K562 (cell line): ENCODE measurements at regions not wholly inside any gene's neighbourhood (a gene's known extent, or its start where the extent isn't known, plus 50 kb on each side); places are given as distances from the start of the nearest gene placed in this dataset.

ENCODE experiments used
- ATAC-seq: fragments of 200-7000 bp; cut with Tn5 transposase; 3 replicates; pipeline ENCODE4 v1.9.1; 2020; ENCODE audit warnings: moderate library complexity
- BruUV-seq: library from RNA; stranded (reverse); fragments of 400-500 nt; replicated peaks from 2 replicates; lab custom pipeline; 2021; lab: Mats Ljungman, UMichigan
- CTCF ChIA-PET: fragments of 300-600 bp; formaldehyde crosslinking; extraction: SDS; loops from one replicate; lab custom pipeline; 2021; ENCODE audit warnings: low intra/inter-chr PET ratio; lab: Yijun Ruan, JAX
- POLR2A ChIA-PET: fragments of 300-600, 350-650 bp; sonication (Branson Sonifier 250); formaldehyde crosslinking; extraction: SDS; loops from one replicate; lab custom pipeline; 2021; ENCODE audit warnings: antibody characterized with exemption, inconsistent platforms; lab: Yijun Ruan, JAX
- DNase-seq, 4 experiments: peaks; one replicate each; pipeline versions ENCODE4 v3.0.0 to v3.0.0-alpha.2; 2011 to 2018; ENCODE audit warnings: low spot score in 3 of 4, mixed read lengths in 3 of 4; ENCODE audit errors: extremely low read depth in 1 of 4
- FAIRE-seq: peaks from 2 replicates; lab custom pipeline; 2011; peaks lifted over from hg19 to GRCh38; lab: Jason Lieb, UNC
- H2AFZ ChIP-seq: 2 replicates; pipeline ENCODE4 v1.6.0; 2011; ENCODE audit warnings: low read depth, low read length, control low read depth, inconsistent platforms
- H3K27ac ChIP-seq: fragments of 200-600 bp; 3 replicates; pipeline ENCODE4 v1.8.0; 2011; ENCODE audit warnings: low read depth, mild to moderate bottlenecking, control low read depth, inconsistent platforms, low read length, moderate library complexity, mixed read lengths; ENCODE audit errors: extremely low read depth
- H3K27me3 ChIP-seq, 2 experiments: fragments of 300-600 bp in 1 of 2; 2 replicates in 1 of 2; 3 replicates in 1 of 2; pipeline versions ENCODE4 v1.6.0 to v1.8.0; 2011; ENCODE audit warnings: inconsistent platforms in 2 of 2, low read length in 2 of 2, mild to moderate bottlenecking in 1 of 2, mixed read lengths in 1 of 2, moderate library complexity in 1 of 2; ENCODE audit not compliant: control insufficient read depth in 2 of 2, insufficient read depth in 2 of 2
- H3K36me3 ChIP-seq: fragments of 300-600 bp; 3 replicates; pipeline ENCODE4 v1.8.0; 2011; ENCODE audit warnings: mild to moderate bottlenecking, low read length, inconsistent platforms; ENCODE audit not compliant: control insufficient read depth, insufficient read depth
- H3K4me1 ChIP-seq, 2 experiments: fragments of 200-600 bp in 1 of 2; replicated peaks in 1 of 2; 2 replicates in 1 of 2; 3 replicates in 1 of 2; pipeline versions ENCODE4 v1.5.1 to v1.8.0; 2011; ENCODE audit warnings: inconsistent platforms in 2 of 2, low read length in 2 of 2, mild to moderate bottlenecking in 1 of 2, mixed read lengths in 1 of 2, moderate library complexity in 1 of 2; ENCODE audit not compliant: control insufficient read depth in 2 of 2, insufficient read depth in 2 of 2
- H3K4me2 ChIP-seq: 2 replicates; pipeline ENCODE4 v1.6.1; 2011; ENCODE audit warnings: low read length, control low read depth, inconsistent platforms, mixed read lengths; ENCODE audit not compliant: insufficient read depth
- H3K4me3 ChIP-seq: fragments of 200-600 bp; sonication (generic), shearing (Covaris generic); 2 replicates; pipeline ENCODE4 v1.5.1; 2016; ENCODE audit warnings: control low read depth, inconsistent platforms
- H3K79me2 ChIP-seq: fragments of 200-600 bp; 3 replicates; pipeline ENCODE4 v1.8.0; 2011; ENCODE audit warnings: low read length, inconsistent platforms; ENCODE audit not compliant: control insufficient read depth, insufficient read depth
- H3K9ac ChIP-seq, 2 experiments: 2 replicates each; pipeline versions ENCODE4 v1.6.0 to v1.6.1; 2011; ENCODE audit warnings: low read depth in 2 of 2, low read length in 2 of 2, control low read depth in 1 of 2, inconsistent platforms in 1 of 2, mild to moderate bottlenecking in 1 of 2, mixed read lengths in 1 of 2; ENCODE audit not compliant: insufficient read depth in 1 of 2
- H3K9me1 ChIP-seq: one replicate; pipeline ENCODE4 v1.6.0; 2011; ENCODE audit warnings: inconsistent platforms, mild to moderate bottlenecking, low read length, moderate library complexity; ENCODE audit not compliant: control insufficient read depth, insufficient read depth
- H3K9me3 ChIP-seq: replicated peaks from 2 replicates; pipeline ENCODE4 v1.5.1; 2011; ENCODE audit warnings: low read depth, low read length, inconsistent platforms; ENCODE audit not compliant: control insufficient read depth, insufficient read depth
- H4K20me1 ChIP-seq: replicated peaks from 2 replicates; pipeline ENCODE4 v1.6.1; 2011; ENCODE audit warnings: low read length, inconsistent platforms, mixed read lengths; ENCODE audit not compliant: control insufficient read depth, insufficient read depth
- ARNT ChIP-seq, 2 experiments: fragments of 450-650 bp; IDR thresholded peaks; 2 replicates each; pipeline ENCODE4 v1.6.1; 2016; ENCODE audit warnings: mild to moderate bottlenecking in 1 of 2
- FOXA3 ChIP-seq, 2 experiments: fragments of 450-650 bp in 1 of 2; sonication (generic) in 1 of 2; formaldehyde crosslinking; IDR thresholded peaks in 1 of 2; conservative IDR thresholded peaks in 1 of 2; 2 replicates each; pipeline versions ENCODE4 v1.4.0 to v1.8.0; 2020 to 2022; ENCODE audit warnings: mild to moderate bottlenecking in 2 of 2, missing genetic modification reagents in 1 of 2
- HMG20A ChIP-seq: fragments of 450-650 bp; formaldehyde crosslinking; conservative IDR thresholded peaks from 2 replicates; pipeline ENCODE4 v1.4.0; 2020; ENCODE audit warnings: mild to moderate bottlenecking, mixed read lengths
- HNRNPK ChIP-seq: fragments of 200-400 bp; formaldehyde crosslinking; IDR thresholded peaks from one replicate; pipeline ENCODE4 v1.6.1; 2018; ENCODE audit warnings: mild to moderate bottlenecking, low read depth, low read length; ENCODE audit not compliant: poor library complexity, severe bottlenecking
- MTA3 ChIP-seq: fragments of 450-650 bp; formaldehyde crosslinking; IDR thresholded peaks from 2 replicates; pipeline ENCODE4 v1.6.1; 2017; ENCODE audit warnings: mild to moderate bottlenecking, borderline replicate concordance
- NR2C2 ChIP-seq, 2 experiments: fragments of 200-800 bp in 1 of 2; sonication (Bioruptor generic) in 1 of 2; sonication (generic) in 1 of 2; formaldehyde crosslinking in 1 of 2; IDR thresholded peaks; 2 replicates each; pipeline versions ENCODE4 v1.6.1 to v1.8.0; 2016 to 2022; ENCODE audit warnings: mild to moderate bottlenecking in 1 of 2, missing compliant biosample characterization in 1 of 2, missing genetic modification characterization in 1 of 2, missing genetic modification reagents in 1 of 2
- SMAD2 ChIP-seq: fragments of 150-350 bp; IDR thresholded peaks from 2 replicates; pipeline ENCODE4 v1.6.1; 2014; ENCODE audit warnings: low read depth, mild to moderate bottlenecking, low read length
- TBL1XR1 ChIP-seq, 2 experiments: IDR thresholded peaks; 2 replicates each; pipeline ENCODE4 v1.6.1; 2012; ENCODE audit warnings: improper control_type of control experiment in 2 of 2, low read length in 2 of 2, mild to moderate bottlenecking in 1 of 2
- ZC3H8 ChIP-seq: fragments of 450-650 bp; IDR thresholded peaks from 2 replicates; pipeline ENCODE4 v1.6.1; 2017
- ZNF41 ChIP-seq: fragments of 250-450 bp; sonication (Bioruptor Pico); conservative IDR thresholded peaks from 2 replicates; pipeline ENCODE4 v1.4.0; 2020; ENCODE audit warnings: mild to moderate bottlenecking
- ZNF431 ChIP-seq: sonication (generic); formaldehyde crosslinking; IDR thresholded peaks from 2 replicates; pipeline ENCODE4 v1.8.0; 2022; ENCODE audit warnings: mild to moderate bottlenecking, missing genetic modification reagents
- WGBS: fragments of 100-300 bp; shearing (Covaris generic); methylation state at CpG from one replicate; pipeline ENCODE4 v1.1.6; 2016; ENCODE audit warnings: low coverage, mixed read lengths; ENCODE audit not compliant: insufficient coverage; ENCODE audit errors: missing lambda C conversion rate; 5-methylcytosine and 5-hydroxymethylcytosine counted together
- in situ Hi-C: fragments of 300-500 bp; cut with MboI; formaldehyde crosslinking; loops from 4 replicates; pipeline ENCODE4 v1.15.0; 2018; ENCODE audit warnings: inconsistent platforms, mixed read lengths
- intact Hi-C: fragments of 100-400 bp; cut with micrococcal nuclease; formaldehyde crosslinking; loops from 2 replicates; pipeline ENCODE4 v1.14.2; 2022
- TF ChIP-seq, protein P1 (sequence below): fragments of 450-650 bp; IDR thresholded peaks from 2 replicates; pipeline ENCODE4 v1.6.1; 2016; ENCODE audit warnings: low read depth, mild to moderate bottlenecking, moderate library complexity
- TF ChIP-seq, protein P2 (sequence below), 2 experiments: fragments of 250-450 bp in 1 of 2; fragments of 450-650 bp in 1 of 2; sonication (Bioruptor Pico) in 1 of 2; IDR thresholded peaks; 2 replicates each; pipeline versions ENCODE4 v1.6.1 to v1.8.0; 2016 to 2021; ENCODE audit warnings: mild to moderate bottlenecking in 2 of 2, moderate library complexity in 2 of 2, missing compliant biosample characterization in 1 of 2, missing genetic modification characterization in 1 of 2

DNA sequence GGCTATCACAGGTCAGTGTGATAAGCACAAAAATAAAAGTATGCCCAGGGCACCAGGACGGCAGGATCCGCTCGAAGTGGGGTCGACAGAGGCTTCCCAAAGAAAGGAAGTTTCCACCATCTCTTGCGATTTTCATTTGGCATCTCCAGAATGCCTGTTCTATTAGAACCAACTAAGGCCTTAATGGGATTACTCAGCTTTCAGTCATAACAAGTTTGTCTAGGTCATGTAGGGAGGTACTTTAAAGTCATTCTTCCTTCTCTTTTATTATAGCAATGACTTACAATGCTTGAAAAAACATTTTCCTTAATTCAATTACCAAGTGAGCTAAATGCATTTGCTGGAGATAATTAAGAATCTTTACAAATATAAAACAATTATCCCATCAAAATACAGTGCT lies 83.6 kb upstream of the DIO3 start:
- TF ChIP-seq, protein P1, sequence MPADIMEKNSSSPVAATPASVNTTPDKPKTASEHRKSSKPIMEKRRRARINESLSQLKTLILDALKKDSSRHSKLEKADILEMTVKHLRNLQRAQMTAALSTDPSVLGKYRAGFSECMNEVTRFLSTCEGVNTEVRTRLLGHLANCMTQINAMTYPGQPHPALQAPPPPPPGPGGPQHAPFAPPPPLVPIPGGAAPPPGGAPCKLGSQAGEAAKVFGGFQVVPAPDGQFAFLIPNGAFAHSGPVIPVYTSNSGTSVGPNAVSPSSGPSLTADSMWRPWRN: no peak
- TF ChIP-seq, all 486 proteins: peak for 0
- no peak overlapping the region for H3K27ac ChIP-seq
- H3K4me1 ChIP-seq: peaks cover 0 to 17% of the 10 kb centered on the region in 2 experiments; a peak in 2 of 5 replicates
- H4K20me1 ChIP-seq: no peaks in the 10 kb centered on the region
- intact Hi-C loops (no loop called here), in situ Hi-C loops (no loop called here)
- no peaks in the 10 kb centered on the region for H3K36me3 ChIP-seq
- H3K9me1 ChIP-seq: no peaks in the 10 kb centered on the region
- no peak overlapping the region for H3K4me2 ChIP-seq
- peaks cover 4 to 75% of the 10 kb centered on the region in 2 experiments; a peak in 3 of 5 replicates for H3K27me3 ChIP-seq
- ChIA-PET POLR2A (interaction anchor here (0.7 kb wide), 1 partner anchor 22 kb away, joined by 4 read pairs; no protein-coding TSS in a partner anchor), CTCF (no interaction called here)
- no peaks in the 10 kb centered on the region for H3K9me3 ChIP-seq
- DNase-seq (no peak), FAIRE-seq (no peak), ATAC-seq (no peak)
- no peaks in the 10 kb centered on the region for H3K79me2 ChIP-seq
- H3K9ac ChIP-seq: no peak overlapping the region
- no peak overlapping the region for H3K4me3 ChIP-seq
- no CpG with 5 or more reads among the region's 5 CpGs for WGBS
- no TSS peak for BruUV-seq
- H2AFZ ChIP-seq: no peak overlapping the region

DNA sequence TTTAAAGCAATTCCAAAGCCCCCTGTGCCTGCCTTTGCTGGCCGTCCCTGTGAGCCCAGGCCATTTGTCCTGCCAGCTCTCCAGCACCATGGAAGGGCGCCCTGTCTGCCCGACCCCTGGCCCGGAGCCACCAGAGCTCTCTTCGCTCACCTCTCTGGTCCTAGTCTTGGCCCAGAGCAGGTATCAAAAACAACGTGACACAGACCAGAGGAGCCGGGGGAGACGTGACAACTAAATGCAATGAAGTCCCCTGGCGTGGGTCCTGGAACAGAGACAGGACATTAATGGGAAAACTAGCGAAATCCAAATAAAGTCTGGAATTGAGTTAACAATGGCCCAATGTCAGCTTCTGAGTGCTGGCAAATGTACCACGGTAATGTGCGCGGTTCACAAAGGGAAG lies 83.2 kb upstream of the DIO3 start:
- no peak overlapping the region for H3K4me3 ChIP-seq
- no peak overlapping the region for H3K27ac ChIP-seq
- DNase-seq (no peak), FAIRE-seq (no peak), ATAC-seq (no peak)
- intact Hi-C loops: no loop called here
- in situ Hi-C loops: no loop called here
- H4K20me1 ChIP-seq: no peaks in the 10 kb centered on the region
- no peaks in the 10 kb centered on the region for H3K9me3 ChIP-seq
- no peak overlapping the region for H3K4me2 ChIP-seq
- H3K36me3 ChIP-seq: no peaks in the 10 kb centered on the region
- no peaks in the 10 kb centered on the region for H3K79me2 ChIP-seq
- ChIA-PET POLR2A (interaction anchor here (0.7 kb wide), 1 partner anchor 22 kb away, joined by 4 read pairs; no protein-coding TSS in a partner anchor), CTCF (no interaction called here)
- BruUV-seq: no TSS peak
- no peak overlapping the region for H2AFZ ChIP-seq
- no peak overlapping the region for H3K9ac ChIP-seq
- peaks cover 0 to 17% of the 10 kb centered on the region in 2 experiments; a peak in 2 of 5 replicates for H3K4me1 ChIP-seq
- H3K27me3 ChIP-seq: peaks cover 4 to 74% of the 10 kb centered on the region in 2 experiments; a peak in 3 of 5 replicates
- no peaks in the 10 kb centered on the region for H3K9me1 ChIP-seq
- WGBS: 5% methylated on average over 12 of the region's 13 CpGs
- TF ChIP-seq TBL1XR1 (IDR thresholded peaks at IDR 0.05; ENCODE audit: low read length in 2 of 2) (no peak), HMG20A (CRISPR knock-in tag) (no peak), FOXA3 (CRISPR knock-in tag; conservative IDR thresholded peaks at IDR 0.05 in 1 of 2, IDR thresholded peaks at IDR 0.05 in 1 of 2) (no peak), ZC3H8 (no peak), NR2C2 (CRISPR knock-in tag; IDR thresholded peaks at IDR 0.05) (no peak), NR2C2 (tag; IDR thresholded peaks at IDR 0.05) (no peak), ZNF431 (CRISPR knock-in tag) (no peak), MTA3 (no peak), HNRNPK (no peak), ZNF41 (CRISPR knock-in tag) (no peak), ARNT (IDR thresholded peaks at IDR 0.05) (no peak), SMAD2 (no peak)
- TF ChIP-seq, protein P2, sequence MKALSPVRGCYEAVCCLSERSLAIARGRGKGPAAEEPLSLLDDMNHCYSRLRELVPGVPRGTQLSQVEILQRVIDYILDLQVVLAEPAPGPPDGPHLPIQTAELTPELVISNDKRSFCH (CRISPR knock-in tag; IDR thresholded peaks at IDR 0.05): no peak
- TF ChIP-seq, protein P2 (tag; IDR thresholded peaks at IDR 0.05): no peak
